CD4-positive, alpha-beta memory T cell (primary cell): ENCODE measurements at regions not wholly inside any gene's neighbourhood (a gene's known extent, or its start where the extent isn't known, plus 50 kb on each side); places are given as distances from the start of the nearest gene placed in this dataset.

Experiments
- CTCF ChIA-PET: fragments of 350-600 bp; sonication (Branson Sonifier 250); formaldehyde crosslinking; loops from one replicate; lab custom pipeline; 2021; ENCODE audit warnings: inconsistent platforms; ENCODE audit not compliant: partially characterized antibody; lab: Charles Lee
- POLR2A ChIA-PET: fragments of 350-600 bp; sonication (Branson Sonifier 250); formaldehyde crosslinking; loops from one replicate; lab custom pipeline; 2021; ENCODE audit not compliant: partially characterized antibody; lab: Charles Lee
- DNase-seq, 5 donors: peaks; one replicate each; pipeline versions ENCODE4 v3.0.0 to v3.0.0-alpha.2; 2020 to 2022; ENCODE audit warnings: mixed read lengths in 1 of 5
- H3K27ac ChIP-seq: one replicate; pipeline ENCODE4 v1.7.0; 2013; ENCODE audit warnings: low read depth, low read length
- H3K27me3 ChIP-seq: 2 replicates; pipeline ENCODE4 v1.7.0; 2013; ENCODE audit warnings: mild to moderate bottlenecking, low read length, moderate library complexity; ENCODE audit not compliant: insufficient read depth
- H3K36me3 ChIP-seq: 2 replicates; pipeline ENCODE4 v1.7.0; 2013; ENCODE audit warnings: mild to moderate bottlenecking, low read length, moderate library complexity; ENCODE audit not compliant: insufficient read depth
- H3K4me1 ChIP-seq: 2 replicates; pipeline ENCODE4 v1.7.0; 2013; ENCODE audit warnings: mild to moderate bottlenecking, low read length, moderate library complexity; ENCODE audit not compliant: insufficient read depth
- H3K4me3 ChIP-seq, 2 donors: one replicate each; pipeline ENCODE4 v1.7.0; 2013; ENCODE audit warnings: low read length in 2 of 2, mild to moderate bottlenecking in 1 of 2
- H3K9me3 ChIP-seq, 2 donors: one replicate each; pipeline ENCODE4 v1.7.0; 2013; ENCODE audit warnings: low read length in 2 of 2, control low read depth in 1 of 2; ENCODE audit not compliant: control insufficient read depth in 1 of 2
- H3K27ac Mint-ChIP-seq, 7 donors: one replicate each; pipeline ENCODE4 v1.8.0; 2020 to 2021; ENCODE audit warnings: mixed read lengths in 7 of 7, mild to moderate bottlenecking in 6 of 7, inconsistent platforms in 3 of 7, moderate library complexity in 3 of 7
- H3K27me3 Mint-ChIP-seq, 2 donors: one replicate each; pipeline ENCODE4 v1.8.0; 2020 to 2021; ENCODE audit warnings: mixed read lengths in 2 of 2
- H3K36me3 Mint-ChIP-seq, 2 donors: one replicate each; pipeline ENCODE4 v1.8.0; 2020 to 2021; ENCODE audit warnings: mixed read lengths in 2 of 2, inconsistent platforms in 1 of 2, mild to moderate bottlenecking in 1 of 2
- H3K4me1 Mint-ChIP-seq, 4 donors: one replicate each; pipeline ENCODE4 v1.8.0; 2020 to 2021; ENCODE audit warnings: mixed read lengths in 4 of 4, mild to moderate bottlenecking in 1 of 4
- H3K4me3 Mint-ChIP-seq, 8 donors: one replicate each; pipeline ENCODE4 v1.8.0; 2020 to 2021; ENCODE audit warnings: mixed read lengths in 8 of 8, mild to moderate bottlenecking in 7 of 8, moderate library complexity in 6 of 8, inconsistent platforms in 3 of 8
- H3K9me3 Mint-ChIP-seq, 8 donors: one replicate each; pipeline ENCODE4 v1.8.0; 2020 to 2021; ENCODE audit warnings: mixed read lengths in 8 of 8, mild to moderate bottlenecking in 5 of 8, inconsistent platforms in 3 of 8, moderate library complexity in 1 of 8
- intact Hi-C: fragments of 100-400 bp; cut with micrococcal nuclease; formaldehyde crosslinking; loops from one replicate; pipeline ENCODE4 v1.15.1; 2023

- ChIA-PET CTCF (no interaction called here), POLR2A (no interaction called here)
- H3K9me3 ChIP-seq = no peaks in the 10 kb centered on the region
- no peak overlapping the region for H3K4me3 Mint-ChIP-seq
- peaks cover 0 to 2% (median 0%) of the 10 kb centered on the region in 8 donors for H3K9me3 Mint-ChIP-seq
- H3K4me1 Mint-ChIP-seq = no peaks in the 10 kb centered on the region
- no peak overlapping the region for H3K27ac ChIP-seq
- no peaks in the 10 kb centered on the region for H3K36me3 Mint-ChIP-seq
- no peaks in the 10 kb centered on the region for H3K4me1 ChIP-seq
- no peak overlapping the region for H3K27ac Mint-ChIP-seq
- DNase-seq = no peak
- H3K27me3 Mint-ChIP-seq = peaks cover 0 to 3% of the 10 kb centered on the region in 2 donors
- no peaks in the 10 kb centered on the region for H3K36me3 ChIP-seq
- no peak overlapping the region for H3K4me3 ChIP-seq
- intact Hi-C loops = no loop called here
- no peaks in the 10 kb centered on the region for H3K27me3 ChIP-seq
These were observed 251.3 kb downstream of the MYCN start for GRCh38 chr2:16191431-16192200.

GRCh38 chr2:16190446-16191270 is 250.3 kb downstream of the MYCN start:
- no peaks in the 10 kb centered on the region for H3K9me3 ChIP-seq
- H3K36me3 Mint-ChIP-seq = no peaks in the 10 kb centered on the region
- H3K4me1 Mint-ChIP-seq = no peaks in the 10 kb centered on the region
- no peak overlapping the region for H3K27ac Mint-ChIP-seq
- no peak overlapping the region for H3K4me3 ChIP-seq
- H3K9me3 Mint-ChIP-seq = no peaks in the 10 kb centered on the region
- no peak overlapping the region for H3K4me3 Mint-ChIP-seq
- DNase-seq = no peak
- no peaks in the 10 kb centered on the region for H3K4me1 ChIP-seq
- intact Hi-C loops = no loop called here
- no peak overlapping the region for H3K27ac ChIP-seq
- no peaks in the 10 kb centered on the region for H3K27me3 ChIP-seq
- ChIA-PET POLR2A (no interaction called here), CTCF (no interaction called here)
- H3K27me3 Mint-ChIP-seq = peaks cover 0 to 3% of the 10 kb centered on the region in 2 donors
- no peaks in the 10 kb centered on the region for H3K36me3 ChIP-seq

- H3K4me1 Mint-ChIP-seq = no peaks in the 10 kb centered on the region
- CTCF ChIA-PET = no interaction called here
These were observed 249.4 kb downstream of the MYCN start for GRCh38 chr2:16189836-16190160.

GRCh38 chr2:16189029-16189835 is 248.9 kb downstream of the MYCN start:
- Histone ChIP-seq H3K4me3 (no peak overlapping the region), H3K4me1 (no peaks in the 10 kb centered on the region), H3K36me3 (no peaks in the 10 kb centered on the region), H3K9me3 (no peaks in the 10 kb centered on the region), H3K27me3 (no peaks in the 10 kb centered on the region), H3K27ac (no peak overlapping the region)
- H3K9me3 Mint-ChIP-seq = no peaks in the 10 kb centered on the region
- DNase-seq = no peak
- intact Hi-C loops = no loop called here
- H3K27me3 Mint-ChIP-seq = peaks cover 0 to 3% of the 10 kb centered on the region in 2 donors
- ChIA-PET POLR2A (no interaction called here), CTCF (no interaction called here)
- no peak overlapping the region for H3K27ac Mint-ChIP-seq
- no peak overlapping the region for H3K4me3 Mint-ChIP-seq
- H3K4me1 Mint-ChIP-seq = no peaks in the 10 kb centered on the region
- H3K36me3 Mint-ChIP-seq = no peaks in the 10 kb centered on the region

More at GRCh38 chr2:16189836-16190160, 249.4 kb downstream of the MYCN start:
- peaks cover 0 to 3% of the 10 kb centered on the region in 2 donors for H3K27me3 Mint-ChIP-seq
- Histone ChIP-seq H3K4me3 (no peak overlapping the region), H3K4me1 (no peaks in the 10 kb centered on the region), H3K27me3 (no peaks in the 10 kb centered on the region), H3K27ac (no peak overlapping the region), H3K9me3 (no peaks in the 10 kb centered on the region), H3K36me3 (no peaks in the 10 kb centered on the region)
- intact Hi-C loops = no loop called here
- H3K4me3 Mint-ChIP-seq = no peak overlapping the region
- no peak overlapping the region for H3K27ac Mint-ChIP-seq
- POLR2A ChIA-PET = no interaction called here
- no peaks in the 10 kb centered on the region for H3K9me3 Mint-ChIP-seq
- no peak for DNase-seq
- H3K36me3 Mint-ChIP-seq = no peaks in the 10 kb centered on the region

GRCh38 chr2:16188261-16188890 is 248.0 kb downstream of the MYCN start:
- no peak overlapping the region for H3K27ac Mint-ChIP-seq
- H3K36me3 Mint-ChIP-seq = no peaks in the 10 kb centered on the region
- Histone ChIP-seq H3K27ac (no peak overlapping the region), H3K4me3 (no peak overlapping the region), H3K9me3 (no peaks in the 10 kb centered on the region), H3K27me3 (no peaks in the 10 kb centered on the region), H3K4me1 (no peaks in the 10 kb centered on the region), H3K36me3 (no peaks in the 10 kb centered on the region)
- no peaks in the 10 kb centered on the region for H3K4me1 Mint-ChIP-seq
- H3K9me3 Mint-ChIP-seq = no peaks in the 10 kb centered on the region
- POLR2A ChIA-PET = no interaction called here
- no peak overlapping the region for H3K4me3 Mint-ChIP-seq
- no peak for DNase-seq
- intact Hi-C loops = no loop called here
- H3K27me3 Mint-ChIP-seq = peaks cover 1 to 4% of the 10 kb centered on the region in 2 donors
- CTCF ChIA-PET = no interaction called here

GRCh38 chr2:16187482-16187817 is 247.1 kb downstream of the MYCN start:
- Mint-ChIP-seq H3K4me1 (no peaks in the 10 kb centered on the region), H3K36me3 (no peaks in the 10 kb centered on the region), H3K27me3 (peaks cover 4 to 6% of the 10 kb centered on the region in 2 donors), H3K9me3 (no peaks in the 10 kb centered on the region), H3K4me3 (no peak overlapping the region), H3K27ac (no peak overlapping the region)
- Histone ChIP-seq H3K27me3 (no peaks in the 10 kb centered on the region), H3K36me3 (no peaks in the 10 kb centered on the region), H3K4me1 (no peaks in the 10 kb centered on the region), H3K9me3 (no peaks in the 10 kb centered on the region), H3K27ac (no peak overlapping the region), H3K4me3 (no peak overlapping the region)
- DNase-seq = no peak
- intact Hi-C loops = no loop called here
- ChIA-PET POLR2A (no interaction called here), CTCF (no interaction called here)
